ENCODE measurements at regions not wholly inside any gene's neighbourhood (a gene's known extent, or its start where the extent isn't known, plus 50 kb on each side); places are given as distances from the start of the nearest gene placed in this dataset.

- no peak for TF ChIP-seq CTCF (IDR thresholded peaks at IDR 0.05; ENCODE audit: insufficient read depth, low read length, poor library complexity, severe bottlenecking)
- no peak for TF ChIP-seq EZH2phosphoT487 (conservative IDR thresholded peaks at IDR 0.05; ENCODE audit: low read length)
Measured at GRCh38 chr2:71889759-71890684, 257.6 kb downstream of the CYP26B1 start.
